ENCODE measurements at regions not wholly inside any gene's neighbourhood (a gene's known extent, or its start where the extent isn't known, plus 50 kb on each side); places are given as distances from the start of the nearest gene placed in this dataset.
"Not testable (repeated sequence)": the region's sequence is repeated elsewhere in the genome, so short reads cannot be mapped to it uniquely, and the experiment has no call there.

- DNase-seq (ENCODE audit: low read depth) = no peak
These were observed 101.5 kb upstream of the LHX5 start for GRCh38 chr12:113573148-113573547.

- DNase-seq (ENCODE audit: low read depth) = no peak
These were observed 100.0 kb upstream of the LHX5 start for GRCh38 chr12:113571713-113572112.

- no peak for DNase-seq (ENCODE audit: low read depth)
These were observed 98.1 kb upstream of the LHX5 start for GRCh38 chr12:113569806-113570205.

GRCh38 chr12:113568021-113568420 lies 96.3 kb upstream of the LHX5 start:
- DNase-seq (ENCODE audit: low read depth) = no peak

DNA sequence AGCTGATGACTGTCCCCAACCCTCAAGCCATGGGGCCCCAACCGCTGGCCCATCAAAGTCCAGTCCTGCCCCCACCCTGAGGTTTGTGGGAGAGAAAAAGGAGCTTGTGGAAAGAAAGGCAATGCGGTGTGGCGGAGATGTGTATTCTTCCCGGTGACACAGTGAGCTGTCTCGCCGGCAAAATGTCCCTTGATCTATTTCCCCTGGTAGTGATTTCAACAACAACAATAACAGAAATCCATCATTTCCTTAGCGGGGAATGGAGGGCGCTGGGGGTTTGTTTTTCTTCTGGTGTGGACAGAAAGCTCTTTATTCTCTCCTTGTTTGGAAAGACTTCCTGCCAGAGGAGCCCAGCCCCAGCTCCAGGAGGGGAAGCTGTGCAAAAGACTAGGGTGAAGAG lies 93.7 kb upstream of the LHX5 start:
- DNase-seq (ENCODE audit: low read depth) = no peak

GRCh38 chr12:113561068-113561780 lies 89.6 kb upstream of the LHX5 start:
- no peak for DNase-seq (ENCODE audit: low read depth)

GRCh38 chr12:113559466-113559865 lies 87.8 kb upstream of the LHX5 start:
- DNase-seq (ENCODE audit: low read depth) = no peak

GRCh38 chr12:113555226-113555625 lies 83.6 kb upstream of the LHX5 start:
- DNase-seq (ENCODE audit: low read depth) = no peak

DNA sequence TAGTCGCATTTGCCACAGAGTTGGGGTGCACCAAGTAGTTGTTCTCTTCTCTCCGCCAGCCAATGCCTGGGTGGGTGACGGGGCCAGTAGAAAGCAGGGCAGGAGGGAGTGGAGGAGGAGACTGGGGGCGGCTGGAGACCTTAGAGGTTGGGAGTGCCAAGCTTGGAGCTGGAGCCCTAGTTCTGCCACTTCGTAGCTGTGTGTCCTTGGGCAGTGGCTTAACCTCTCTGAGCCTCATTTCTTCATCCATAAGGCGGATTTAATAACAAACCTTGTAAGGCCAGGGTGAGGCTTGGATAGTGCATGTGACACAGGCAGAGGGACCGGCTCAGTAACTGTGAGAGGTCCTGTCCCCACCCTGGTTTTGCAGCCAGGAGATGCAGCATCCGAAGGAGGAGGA lies 81.1 kb upstream of the LHX5 start:
- DNase-seq (ENCODE audit: low read depth) = no peak

GRCh38 chr12:113551563-113551962 lies 79.9 kb upstream of the LHX5 start:
- no peak for DNase-seq (ENCODE audit: low read depth)

GRCh38 chr12:113548467-113548866 lies 76.8 kb upstream of the LHX5 start:
- DNase-seq (ENCODE audit: low read depth) = no peak

DNA sequence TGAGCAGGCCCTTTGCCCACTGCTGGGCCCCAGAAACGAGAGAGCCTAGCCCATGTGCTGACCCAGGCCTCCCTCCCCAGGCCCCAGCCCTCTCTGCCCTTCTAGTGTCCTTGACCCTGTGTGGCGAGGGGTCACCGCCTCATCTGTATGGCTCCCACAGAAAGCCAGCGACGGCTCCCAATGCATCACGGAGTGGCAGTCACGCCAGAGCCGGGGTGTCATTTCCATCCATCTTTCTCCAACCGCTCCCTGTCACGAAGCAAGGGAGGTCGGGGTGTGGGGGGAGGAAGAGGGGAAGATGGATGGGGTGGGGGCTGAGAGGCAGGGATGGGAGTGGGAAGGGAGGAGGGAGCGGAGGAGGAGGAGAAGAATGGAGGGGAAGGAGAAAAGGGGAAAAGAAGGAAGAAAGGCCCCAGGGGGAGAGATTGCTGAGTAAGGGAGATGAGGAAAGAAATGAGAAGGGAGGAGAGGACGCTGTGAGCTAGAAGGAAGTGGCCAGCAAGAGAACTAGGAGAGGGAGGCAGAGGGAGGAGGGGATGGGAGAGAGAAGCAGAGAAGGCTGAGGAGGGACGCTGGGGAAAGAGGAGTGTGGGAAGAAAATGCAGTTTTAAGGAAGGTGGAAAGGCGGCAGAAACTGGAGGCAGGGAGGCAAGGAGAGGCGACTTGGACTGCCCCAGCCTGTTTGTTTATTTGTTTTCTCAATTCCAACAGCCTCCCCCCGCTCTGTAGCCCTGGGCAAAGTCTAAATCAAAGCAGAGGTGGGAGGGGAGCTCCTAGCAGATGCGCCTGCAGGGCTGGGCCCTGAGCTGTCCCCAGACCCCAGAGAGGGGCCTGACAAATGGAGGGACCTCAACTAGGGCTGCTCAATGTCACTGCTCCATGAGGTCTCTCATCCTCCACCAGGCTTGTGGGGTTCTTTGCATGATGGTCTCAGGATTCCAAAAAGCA lies 75.5 kb upstream of the LHX5 start:
- no peak for DNase-seq (ENCODE audit: low read depth)

GRCh38 chr12:113537751-113538087 lies 66.0 kb upstream of the LHX5 start:
- DNase-seq (ENCODE audit: low read depth) = no peak

DNA sequence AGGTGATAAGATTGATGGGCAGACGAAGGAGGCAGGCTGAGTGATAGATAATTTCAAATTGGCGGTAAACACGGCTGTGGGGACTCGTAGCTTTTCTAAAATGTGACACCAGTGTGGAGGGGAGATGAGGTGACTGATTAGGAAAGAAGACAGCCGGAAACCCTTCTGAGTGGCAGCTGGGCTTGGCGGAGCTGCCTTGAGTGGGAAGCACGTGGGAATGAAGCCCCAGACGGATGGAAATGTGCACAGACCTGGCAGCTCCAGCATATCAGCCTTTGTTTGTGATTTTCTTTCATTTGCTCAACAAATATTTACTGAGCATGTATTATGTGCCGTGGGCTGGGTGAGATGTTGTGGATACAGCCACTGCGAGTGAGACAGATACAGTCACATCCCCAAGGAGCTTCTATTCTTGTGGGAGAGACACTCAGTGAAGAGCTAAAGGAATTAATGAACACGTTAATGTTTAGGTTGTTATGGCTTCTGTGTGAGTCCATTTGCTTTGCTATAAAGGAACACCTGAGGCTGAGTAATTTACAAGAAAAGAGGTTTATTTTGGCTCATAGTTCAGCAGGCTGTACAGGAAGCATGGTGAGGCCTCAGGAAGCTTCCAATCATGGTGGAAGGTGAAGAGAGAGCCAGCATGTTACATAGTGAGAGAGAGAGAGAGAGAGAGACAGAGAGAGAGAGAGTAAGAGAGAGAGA lies 65.5 kb upstream of the LHX5 start:
- no peak for DNase-seq (ENCODE audit: low read depth)

DNA sequence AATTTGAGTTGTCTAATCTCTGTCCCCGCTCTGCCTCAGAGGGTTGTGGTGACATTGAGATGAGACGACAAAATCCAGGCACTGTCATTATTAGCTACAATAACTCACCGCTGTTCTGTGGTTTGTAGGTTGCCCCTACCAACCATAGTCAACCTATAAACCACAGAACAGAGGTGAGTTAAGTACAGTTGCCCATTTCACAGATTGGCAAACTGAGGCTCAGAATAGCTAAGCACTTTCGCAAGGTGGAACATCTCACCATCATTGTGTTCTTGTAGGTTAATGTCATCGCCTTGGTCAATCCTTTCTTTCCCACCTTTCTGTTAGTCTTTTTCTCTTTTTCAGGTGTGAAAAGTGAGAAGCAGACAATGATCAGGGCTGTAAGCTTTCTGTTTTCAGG lies 63.4 kb upstream of the LHX5 start:
- no peak for DNase-seq (ENCODE audit: low read depth)

DNA sequence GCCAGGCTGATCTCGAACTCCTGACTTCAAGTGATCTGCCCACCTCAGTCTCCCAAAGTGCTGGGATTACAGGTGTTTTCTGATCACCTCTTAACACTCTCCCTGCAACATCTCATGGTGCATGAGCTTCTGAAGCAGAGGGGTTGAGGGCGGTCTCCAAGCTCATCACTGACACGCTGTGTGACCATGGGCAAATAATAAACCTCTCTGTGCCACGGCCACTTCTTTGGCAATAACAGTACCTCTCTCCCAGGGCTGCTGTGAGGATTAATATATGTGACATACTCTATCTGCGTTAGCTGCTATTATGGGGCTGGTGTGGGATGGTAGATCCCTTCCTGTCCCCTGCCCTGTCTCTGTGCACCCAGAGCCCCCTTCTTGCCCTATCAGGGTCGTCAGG lies 62.9 kb upstream of the LHX5 start:
- no peak for DNase-seq (ENCODE audit: low read depth)

GRCh38 chr12:113533842-113534375 lies 62.2 kb upstream of the LHX5 start:
- no peak for DNase-seq (ENCODE audit: low read depth)

- DNase-seq (ENCODE audit: low read depth) = no peak
These were observed 60.6 kb upstream of the LHX5 start for GRCh38 chr12:113532292-113532691.

DNA sequence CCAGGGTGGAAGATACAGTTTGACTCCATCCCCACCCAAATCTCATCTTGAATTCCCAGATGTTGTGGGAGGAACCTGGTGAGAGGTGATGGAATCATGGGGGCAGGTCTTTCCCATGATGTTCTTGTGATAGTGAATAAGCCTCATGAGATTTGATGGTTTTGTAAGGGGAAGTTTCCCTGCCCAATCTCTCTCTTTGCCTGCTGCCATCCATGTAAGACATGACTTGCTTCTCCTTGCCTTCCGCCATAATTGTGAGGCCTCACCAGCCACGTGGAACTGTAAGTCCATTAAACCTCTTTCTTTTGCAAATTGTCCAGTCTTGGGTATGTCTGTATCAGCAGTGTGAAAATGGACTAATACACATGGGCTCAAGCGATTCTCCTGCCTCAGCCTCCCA lies 59.4 kb upstream of the LHX5 start:
- DNase-seq (ENCODE audit: low read depth) = not testable (repeated sequence)

DNA sequence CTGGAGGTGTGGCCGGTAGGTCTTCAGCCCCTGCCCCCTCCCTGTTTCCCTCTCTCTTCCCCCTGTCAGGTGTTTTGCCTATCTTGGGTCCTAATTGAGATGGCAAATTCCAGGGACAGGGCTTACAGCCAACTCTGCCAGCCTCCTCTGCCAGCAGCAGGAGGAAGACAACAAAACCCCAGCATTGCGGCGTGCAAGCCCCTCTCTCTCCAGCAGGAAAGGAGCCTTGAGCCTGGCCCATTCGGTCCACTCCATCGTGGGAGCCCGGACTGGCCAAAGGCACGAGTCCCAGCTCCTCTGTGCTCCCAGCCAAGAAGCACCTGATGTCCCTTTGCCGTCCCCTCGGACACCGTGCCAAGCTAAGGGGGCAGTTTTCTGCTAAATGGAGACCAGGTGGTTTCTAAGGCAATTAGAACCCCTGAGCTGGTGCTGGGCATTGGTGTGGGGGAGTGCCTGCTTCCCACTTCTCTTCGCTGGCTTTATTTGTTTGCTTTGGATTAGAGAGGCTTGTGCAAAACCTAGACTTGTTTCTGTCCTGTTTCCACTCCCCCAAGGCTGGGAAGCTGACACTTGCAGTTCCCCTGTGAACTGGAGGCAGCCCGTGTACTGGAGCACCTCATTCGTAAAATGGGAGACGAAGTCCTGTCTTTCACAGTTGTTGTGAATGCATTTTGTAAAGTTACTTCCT lies 57.1 kb upstream of the LHX5 start:
- no peak for DNase-seq (ENCODE audit: low read depth)

GRCh38 chr12:113525066-113525465 lies 53.4 kb upstream of the LHX5 start:
- DNase-seq (ENCODE audit: low read depth) = no peak

GRCh38 chr12:113524495-113524894 lies 52.8 kb upstream of the LHX5 start:
- no peak for DNase-seq (ENCODE audit: low read depth)
